Stimulated activated CD8-positive, alpha-beta memory T cell treated with anti-CD3 and anti-CD28 coated beads, Interleukin-4, amount 100 ng/mL, for 24 hours (primary cell): ENCODE measurements at regions not wholly inside any gene's neighbourhood (a gene's known extent, or its start where the extent isn't known, plus 50 kb on each side); places are given as distances from the start of the nearest gene placed in this dataset.
"Not testable (repeated sequence)": the region's sequence is repeated elsewhere in the genome, so short reads cannot be mapped to it uniquely, and the experiment has no call there.

ENCODE experiments used
- DNase-seq: peaks from one replicate; pipeline ENCODE4 v3.0.0-alpha.2; 2020; ENCODE audit warnings: low read depth

- no peak for DNase-seq
These were observed 50.2 kb upstream of the THSD7B start for GRCh38 chr2:136715146-136715545.

- DNase-seq: no peak
These were observed 50.8 kb upstream of the THSD7B start for GRCh38 chr2:136714452-136714951.

- DNase-seq: no peak
These were observed 51.6 kb upstream of the THSD7B start for GRCh38 chr2:136713739-136714138.

- no peak for DNase-seq
These were observed 60.0 kb upstream of the THSD7B start for GRCh38 chr2:136705336-136705735.

- DNase-seq: no peak
These were observed 62.1 kb upstream of the THSD7B start for GRCh38 chr2:136703214-136703613.

GRCh38 chr2:136696438-136696837 is 68.9 kb upstream of the THSD7B start:
- no peak for DNase-seq

- no peak for DNase-seq
These were observed 71.4 kb upstream of the THSD7B start for GRCh38 chr2:136693966-136694365.

- DNase-seq: not testable (repeated sequence)
These were observed 85.3 kb upstream of the THSD7B start for GRCh38 chr2:136680079-136680478.

- DNase-seq: no peak
These were observed 99.6 kb upstream of the THSD7B start for GRCh38 chr2:136665736-136666135.

- no peak for DNase-seq
These were observed 100.5 kb upstream of the THSD7B start for GRCh38 chr2:136664713-136665405.

GRCh38 chr2:136658201-136658600 is 107.1 kb upstream of the THSD7B start:
- DNase-seq: no peak

- no peak for DNase-seq
These were observed 111.5 kb upstream of the THSD7B start for GRCh38 chr2:136653861-136654260.

GRCh38 chr2:136651456-136652010 is 113.8 kb upstream of the THSD7B start:
- DNase-seq: no peak

GRCh38 chr2:136647039-136647438 is 118.3 kb upstream of the THSD7B start:
- DNase-seq: no peak

GRCh38 chr2:136645236-136645828 is 120.0 kb upstream of the THSD7B start:
- no peak for DNase-seq

- DNase-seq: no peak
These were observed 125.7 kb upstream of the THSD7B start for GRCh38 chr2:136639651-136640050.

GRCh38 chr2:136638193-136638592 is 127.2 kb upstream of the THSD7B start:
- DNase-seq: no peak

GRCh38 chr2:136637402-136637801 is 127.9 kb upstream of the THSD7B start:
- no peak for DNase-seq

- no peak for DNase-seq
These were observed 136.9 kb upstream of the THSD7B start for GRCh38 chr2:136628490-136628889.

GRCh38 chr2:136613096-136613495 is 152.2 kb upstream of the THSD7B start:
- no peak for DNase-seq

GRCh38 chr2:136612079-136612478 is 153.3 kb upstream of the THSD7B start:
- DNase-seq: no peak

- no peak for DNase-seq
These were observed 153.9 kb upstream of the THSD7B start for GRCh38 chr2:136611451-136611850.

- no peak for DNase-seq
These were observed 182.6 kb upstream of the THSD7B start for GRCh38 chr2:136582628-136583205.
